Choroid plexus epithelial cell (primary cell): ENCODE measurements at regions not wholly inside any gene's neighbourhood (a gene's known extent, or its start where the extent isn't known, plus 50 kb on each side); places are given as distances from the start of the nearest gene placed in this dataset.
"Not testable (repeated sequence)": the region's sequence is repeated elsewhere in the genome, so short reads cannot be mapped to it uniquely, and the experiment has no call there.

Experiments used
- DNase-seq: peaks from one replicate; pipeline ENCODE4 v3.0.0-alpha.2; 2010; ENCODE audit warnings: low read depth
- H3K4me3 ChIP-seq: 2 replicates; pipeline ENCODE4 v1.5.1; 2011; ENCODE audit warnings: low read depth, mild to moderate bottlenecking, control low read depth, low read length, moderate library complexity
- CTCF ChIP-seq: conservative IDR thresholded peaks from 2 replicates; pipeline ENCODE4 v1.5.1; 2011; ENCODE audit warnings: low read depth, mild to moderate bottlenecking, control low read depth, inconsistent platforms, low read length, moderate library complexity

GRCh38 chr1:21385022-21385421 is 54.9 kb upstream of the NBPF3 start:
- DNase-seq = no peak
- no peak for TF ChIP-seq CTCF
- H3K4me3 ChIP-seq = no peak overlapping the region

GRCh38 chr1:21384620-21385019 is 55.3 kb upstream of the NBPF3 start:
- DNase-seq = no peak
- no peak for TF ChIP-seq CTCF
- H3K4me3 ChIP-seq = no peak overlapping the region

GRCh38 chr1:21383785-21384401 is 56.0 kb upstream of the NBPF3 start:
- no peak overlapping the region for H3K4me3 ChIP-seq
- TF ChIP-seq CTCF = peak; percentile 36
- peak; percentile 16 for DNase-seq

GRCh38 chr1:21381354-21381753 is 58.6 kb upstream of the NBPF3 start:
- no peak for DNase-seq
- no peak overlapping the region for H3K4me3 ChIP-seq
- TF ChIP-seq CTCF = no peak

- DNase-seq, H3K4me3 ChIP-seq: not testable (repeated sequence)
Observed at GRCh38 chr1:21380147-21380546, 59.8 kb upstream of the NBPF3 start.

GRCh38 chr1:21379571-21379970 is 60.4 kb upstream of the NBPF3 start:
- TF ChIP-seq CTCF = no peak
- no peak for DNase-seq
- no peak overlapping the region for H3K4me3 ChIP-seq

- DNase-seq = no peak
- no peak overlapping the region for H3K4me3 ChIP-seq
- TF ChIP-seq CTCF = no peak
Observed at GRCh38 chr1:21378705-21379494, 61.0 kb upstream of the NBPF3 start.
